ENCODE measurements at regions not wholly inside any gene's neighbourhood (a gene's known extent, or its start where the extent isn't known, plus 50 kb on each side); places are given as distances from the start of the nearest gene placed in this dataset.

DNA sequence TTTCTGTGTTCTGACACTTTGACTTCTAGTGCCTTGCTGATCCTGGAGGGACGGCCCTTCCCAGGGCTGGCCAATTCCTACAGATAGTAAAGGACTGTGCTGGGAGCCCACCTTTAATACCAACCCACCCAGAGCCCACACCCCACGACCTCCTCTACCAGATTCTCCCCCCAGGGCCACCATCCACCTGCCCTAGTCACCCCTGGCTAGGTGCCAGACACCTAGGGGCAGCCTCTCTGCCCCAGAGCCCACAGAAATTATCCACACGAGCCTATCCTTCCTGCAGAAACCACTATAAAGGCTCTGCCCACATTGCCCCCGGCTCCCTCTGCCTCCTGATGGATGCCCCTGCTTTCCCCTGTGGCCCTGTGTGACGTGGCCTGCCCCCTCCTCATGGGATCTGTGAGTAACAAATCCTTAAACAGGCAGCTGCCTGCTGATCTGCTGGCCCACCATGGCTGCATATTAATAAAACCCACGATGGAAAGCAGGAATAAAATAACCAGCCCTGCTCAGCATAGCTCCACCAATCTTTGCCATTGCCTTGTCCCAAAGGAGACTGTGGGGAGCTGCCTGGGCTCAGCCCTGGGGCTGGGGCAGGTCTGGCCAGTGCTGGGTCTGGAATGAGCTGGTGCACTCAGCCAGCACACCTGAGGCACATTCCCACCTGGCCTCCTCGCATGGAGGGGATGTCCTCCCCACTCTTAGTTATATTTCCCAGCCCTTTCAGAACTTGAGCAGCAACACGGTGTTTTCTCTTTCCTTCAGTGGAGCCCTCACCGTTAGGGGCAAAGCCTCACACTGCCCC lies 488.5 kb downstream of the NPHP4 start:
- DNase-seq (ENCODE audit: low read depth) = no peak

- no peak for DNase-seq (ENCODE audit: low read depth)
Observed at GRCh38 chr1:5502311-5503194, 489.7 kb downstream of the NPHP4 start.

DNA sequence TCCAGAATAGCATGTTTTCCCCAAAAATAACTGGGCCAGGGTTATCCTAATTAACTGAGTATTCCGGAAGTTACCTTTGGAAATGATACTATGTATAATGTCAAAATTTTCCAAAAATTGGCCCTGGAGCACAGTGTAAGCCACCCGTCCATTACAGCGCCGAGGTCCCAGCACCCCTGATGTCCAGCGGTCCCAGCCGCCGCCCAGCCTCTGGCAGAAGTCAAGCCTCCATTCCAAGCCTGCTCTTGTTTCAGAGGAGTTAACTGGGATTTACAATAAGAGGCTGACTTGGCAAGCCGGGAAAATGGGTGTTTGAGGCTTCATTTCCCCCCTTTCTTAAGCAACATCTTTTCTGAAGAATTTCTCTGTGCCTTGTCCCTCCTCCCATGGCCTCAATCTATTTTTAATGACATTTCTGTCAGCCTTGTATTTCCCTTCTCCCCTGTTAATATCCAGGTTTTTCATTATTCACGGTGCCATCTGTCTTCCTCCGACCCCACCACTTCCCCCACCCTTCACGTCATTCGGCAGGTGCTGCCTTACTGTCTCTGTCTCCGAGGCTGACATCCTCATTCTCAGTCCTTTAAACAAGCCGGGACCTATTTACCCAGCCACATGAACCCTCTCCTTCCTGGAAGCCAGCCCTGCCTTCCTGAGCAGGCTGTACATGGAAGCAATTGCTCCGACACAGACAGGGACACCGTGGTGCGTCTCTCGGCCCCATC lies 490.9 kb downstream of the NPHP4 start:
- no peak for DNase-seq (ENCODE audit: low read depth)

GRCh38 chr1:5500541-5500940 lies 491.7 kb downstream of the NPHP4 start:
- DNase-seq (ENCODE audit: low read depth) = no peak

GRCh38 chr1:5497503-5497902 lies 494.7 kb downstream of the NPHP4 start:
- DNase-seq (ENCODE audit: low read depth) = no peak

DNA sequence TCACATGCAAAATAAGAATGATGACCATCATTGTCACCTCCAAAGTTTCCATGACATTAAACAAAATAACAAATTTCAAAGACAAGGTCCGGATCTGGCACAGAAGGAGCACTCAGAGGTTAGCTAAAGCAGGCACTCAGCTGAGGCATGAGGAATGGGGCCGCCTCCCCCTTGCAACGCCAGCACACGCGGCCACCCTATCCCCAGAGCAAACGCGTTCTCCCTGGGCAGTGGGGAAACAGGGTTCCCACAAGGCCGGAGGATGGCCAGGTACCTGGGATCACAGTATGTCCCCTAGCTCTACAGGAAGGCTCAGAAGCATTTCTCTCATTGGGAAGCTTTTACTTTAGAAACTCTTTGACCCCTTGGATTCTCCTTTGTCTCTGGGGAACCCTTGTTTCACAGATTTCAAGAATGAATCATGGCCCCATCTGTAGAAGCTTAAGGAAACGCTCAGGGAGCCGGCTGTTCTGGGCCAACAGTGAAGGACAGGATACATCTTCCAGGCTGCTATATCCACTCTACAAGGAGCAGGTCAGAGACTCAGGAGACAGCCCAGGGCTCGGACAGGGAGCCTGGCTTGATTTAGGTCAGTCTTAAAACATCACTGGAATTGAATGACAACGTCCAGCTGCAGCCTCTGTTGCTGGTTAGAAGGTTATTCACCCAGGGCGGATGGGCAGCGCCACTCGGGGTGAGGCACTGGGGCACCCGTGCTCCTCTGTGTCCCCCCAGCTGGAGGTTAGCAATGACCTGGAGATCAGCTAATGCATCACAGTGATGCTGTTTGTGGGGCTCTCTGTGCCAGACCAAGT lies 496.4 kb downstream of the NPHP4 start:
- no peak for DNase-seq (ENCODE audit: low read depth)

GRCh38 chr1:5494518-5494917 lies 497.7 kb downstream of the NPHP4 start:
- DNase-seq (ENCODE audit: low read depth) = no peak

GRCh38 chr1:5493851-5494311 lies 498.3 kb downstream of the NPHP4 start:
- DNase-seq (ENCODE audit: low read depth) = no peak

DNA sequence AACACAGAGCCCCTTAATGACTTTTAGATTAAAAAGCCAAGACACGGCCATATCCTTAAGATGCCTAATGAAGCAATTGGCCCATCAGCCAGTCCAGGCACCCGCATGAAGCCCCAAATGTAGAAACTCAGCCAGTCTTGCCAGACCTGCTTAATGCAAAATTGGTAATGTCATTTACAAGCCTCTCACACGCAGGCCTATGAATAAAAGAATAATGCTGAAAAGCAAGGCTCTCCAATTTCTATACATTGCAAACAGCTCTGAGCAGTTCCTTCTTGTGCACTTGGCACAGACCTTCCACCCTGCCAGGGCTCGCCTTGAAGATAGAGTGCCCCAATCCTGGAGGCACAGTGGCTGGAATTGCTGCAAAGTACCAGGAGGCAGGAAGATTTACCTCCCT lies 498.9 kb downstream of the NPHP4 start:
- DNase-seq (ENCODE audit: low read depth) = no peak

DNA sequence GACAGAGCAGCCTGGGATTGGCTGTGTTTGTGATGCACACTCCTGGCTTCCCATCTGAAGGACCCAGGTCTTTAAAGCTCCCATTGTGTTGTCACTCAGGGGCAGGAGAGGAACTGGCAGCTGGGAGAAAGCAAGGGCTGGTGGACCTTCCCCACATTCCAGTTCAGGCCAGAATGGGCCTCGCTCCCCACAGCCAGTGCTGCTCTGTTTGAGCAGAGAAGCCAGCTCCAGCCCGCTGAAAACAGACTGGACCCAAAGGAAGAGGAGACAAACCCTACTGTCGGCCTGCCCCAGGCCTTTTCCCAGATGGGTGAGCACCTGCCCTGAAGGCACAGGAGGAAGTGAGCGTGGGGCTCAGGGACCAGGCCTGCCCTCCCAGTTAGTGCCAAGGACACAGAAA lies 499.4 kb downstream of the NPHP4 start:
- DNase-seq (ENCODE audit: low read depth) = no peak

DNA sequence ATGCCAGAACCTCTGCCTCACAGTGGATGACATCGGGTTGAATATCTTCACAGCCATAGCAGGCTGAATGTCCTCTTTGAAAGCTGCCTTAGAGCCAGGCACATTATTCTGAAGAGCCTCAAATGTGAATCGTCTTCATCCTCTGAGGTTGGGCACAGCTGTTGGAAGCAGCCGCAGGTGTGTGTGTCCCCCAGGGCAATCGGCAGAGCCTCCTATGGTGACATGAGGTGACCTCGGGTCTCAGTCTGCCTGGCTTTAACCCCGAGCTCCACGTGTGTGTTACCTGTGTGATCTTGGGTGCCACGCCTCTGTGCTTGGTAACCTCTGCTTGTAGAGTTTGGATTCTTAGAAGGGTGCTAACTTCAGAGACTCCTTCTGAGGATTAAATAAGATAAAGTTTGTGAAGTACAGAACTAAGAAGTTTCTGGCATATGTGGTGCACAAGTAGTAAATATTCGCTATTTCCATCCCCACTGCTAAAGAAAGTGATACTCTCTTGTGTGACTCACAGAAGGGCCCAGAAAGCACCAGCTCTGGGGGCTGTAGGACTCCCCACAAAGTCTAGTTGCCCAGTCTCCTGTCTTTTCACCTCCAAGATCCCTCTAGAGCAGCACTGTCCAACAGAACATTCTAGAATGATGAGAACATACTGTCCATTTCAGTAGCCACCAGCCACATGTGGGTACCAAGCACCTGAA lies 500.9 kb downstream of the NPHP4 start:
- DNase-seq (ENCODE audit: low read depth) = no peak

DNA sequence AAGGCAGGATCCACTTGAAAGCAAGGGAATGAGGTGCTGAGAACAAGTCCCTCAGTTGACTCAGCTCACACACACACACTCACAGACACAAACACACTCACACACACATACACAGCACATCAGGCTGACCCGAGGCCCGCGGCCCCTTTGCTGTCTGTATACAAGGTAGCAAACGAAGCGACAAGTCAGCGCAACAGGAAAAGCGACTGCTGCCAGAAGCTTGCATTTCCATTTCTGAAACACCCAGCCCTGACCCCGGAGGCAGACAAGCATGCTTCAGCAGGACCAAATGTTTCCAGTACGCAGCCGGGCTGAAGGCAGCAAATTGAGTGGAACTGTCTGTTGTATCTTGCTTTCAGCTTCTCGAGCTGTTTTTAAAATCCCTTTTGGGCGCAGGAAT lies 501.6 kb downstream of the NPHP4 start:
- DNase-seq (ENCODE audit: low read depth) = no peak

DNA sequence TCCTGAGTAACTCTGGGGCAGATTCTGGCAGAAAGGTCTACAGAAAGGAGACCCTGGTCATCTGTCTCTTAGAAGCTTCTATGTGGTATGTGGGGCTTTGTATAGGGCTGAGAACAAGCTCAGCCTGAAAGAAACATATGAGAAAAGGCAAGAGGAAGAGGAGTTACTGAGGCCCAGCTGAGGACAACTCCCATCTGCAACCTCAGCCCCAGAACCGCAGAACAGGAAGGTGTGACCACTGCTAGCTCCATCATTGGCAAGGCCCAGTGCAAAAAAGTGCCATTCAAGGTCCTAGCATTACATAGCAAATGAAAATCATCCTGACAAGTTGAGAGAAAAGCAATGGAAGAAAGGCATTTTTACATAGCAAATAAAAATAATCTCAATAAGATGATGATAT lies 503.8 kb downstream of the NPHP4 start:
- DNase-seq (ENCODE audit: low read depth) = no peak

- DNase-seq (ENCODE audit: low read depth) = no peak
Observed at GRCh38 chr1:5485968-5486696, 506.1 kb downstream of the NPHP4 start.

- DNase-seq (ENCODE audit: low read depth) = no peak
Observed at GRCh38 chr1:5485436-5485835, 506.8 kb downstream of the NPHP4 start.

- no peak for DNase-seq (ENCODE audit: low read depth)
Observed at GRCh38 chr1:5484451-5485165, 507.6 kb downstream of the NPHP4 start.

DNA sequence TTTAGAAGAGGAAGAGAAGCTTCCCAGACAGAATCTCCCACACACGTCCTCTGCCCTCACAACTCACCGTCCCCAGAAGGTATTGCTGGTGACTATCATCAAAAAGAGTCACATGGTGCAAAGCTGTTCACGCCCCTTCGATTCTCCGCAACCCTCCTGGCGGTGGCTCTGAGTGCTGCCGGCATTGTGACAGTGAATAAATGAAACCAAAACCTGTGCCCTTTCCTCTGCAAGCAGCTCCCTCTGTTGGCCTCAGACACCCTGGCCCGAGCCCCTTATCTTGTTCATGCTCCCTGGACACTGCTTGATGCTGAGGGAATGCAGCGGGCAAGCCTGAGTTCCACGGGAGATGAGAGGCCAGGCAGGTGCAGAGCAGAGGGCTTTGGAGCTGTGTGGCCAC lies 510.3 kb downstream of the NPHP4 start:
- peak; percentile 17 for DNase-seq (ENCODE audit: low read depth)

GRCh38 chr1:5480906-5481305 lies 511.3 kb downstream of the NPHP4 start:
- DNase-seq (ENCODE audit: low read depth) = no peak
